ENCODE measurements at regions not wholly inside any gene's neighbourhood (a gene's known extent, or its start where the extent isn't known, plus 50 kb on each side); places are given as distances from the start of the nearest gene placed in this dataset.

GRCh38 chr11:116658876-116659535 lies 113.8 kb downstream of the BUD13 start:
- H2AFZ ChIP-seq (ENCODE audit: low read length) = peak overlapping the region; percentile 60
- H2BK120ac ChIP-seq (ENCODE audit: low read depth, low read length) = no peak overlapping the region
- no CpG with 5 or more reads among the region's 14 CpGs for WGBS, 2 donors (ENCODE audit: extremely low coverage in 2 of 2, insufficient read length in 2 of 2, insufficient replicate concordance in 1 of 2)
- no peak overlapping the region for H4K8ac ChIP-seq (ENCODE audit: low read depth, low read length)
- no peak for DNase-seq (ENCODE audit: low spot score)
- no peak overlapping the region for H3K27ac ChIP-seq (replicated peaks; ENCODE audit: low read length)
- peaks cover 0 to 3% (median 0%) of the 10 kb centered on the region in 3 experiments for H3K27me3 ChIP-seq (ENCODE audit: control insufficient read depth in 3 of 3, insufficient read depth in 3 of 3, low read depth in 1 of 3, low read length in 3 of 3)
- no peak overlapping the region for H2BK15ac ChIP-seq (ENCODE audit: low read length)
- no peak overlapping the region for H2BK5ac ChIP-seq (ENCODE audit: low read length)
- H3K4me3 ChIP-seq (ENCODE audit: low read length in 2 of 2) = no peak overlapping the region
- H2AK5ac ChIP-seq (ENCODE audit: low read depth, low read length) = no peak overlapping the region
- H3K14ac ChIP-seq (ENCODE audit: low read length) = no peak overlapping the region
- no peak overlapping the region for H3K4me2 ChIP-seq (ENCODE audit: insufficient read depth, low read length, poor library complexity, severe bottlenecking)
- H2BK12ac ChIP-seq (ENCODE audit: low read length) = no peak overlapping the region
- no peak overlapping the region for H4K91ac ChIP-seq (ENCODE audit: low read depth, low read length, poor library complexity)
- H3K79me1 ChIP-seq (ENCODE audit: low read depth, low read length) = no peaks in the 10 kb centered on the region
- no peak overlapping the region for H3K23ac ChIP-seq (ENCODE audit: low read depth, low read length, poor library complexity)
- H3K4me1 ChIP-seq (ENCODE audit: control insufficient read depth in 2 of 2, insufficient read depth in 1 of 2, low read depth in 1 of 2, low read length in 2 of 2) = no peaks in the 10 kb centered on the region
- H3K36me3 ChIP-seq (replicated peaks in 1 of 2; ENCODE audit: control insufficient read depth in 2 of 2, insufficient read depth in 2 of 2, low read length in 2 of 2) = no peaks in the 10 kb centered on the region
- no peak overlapping the region for H3K4ac ChIP-seq (ENCODE audit: low read length)
- H3K18ac ChIP-seq (ENCODE audit: low read length) = no peak overlapping the region
- H3K9me3 ChIP-seq (replicated peaks in 1 of 2; ENCODE audit: control insufficient read depth in 2 of 2, insufficient read depth in 1 of 2, low read depth in 1 of 2, low read length in 2 of 2) = no peaks in the 10 kb centered on the region
- no peak overlapping the region for H3K9ac ChIP-seq (ENCODE audit: low read depth, low read length, poor library complexity)

- Histone ChIP-seq H3K79me1 (ENCODE audit: low read depth, low read length) (no peaks in the 10 kb centered on the region), H2BK120ac (ENCODE audit: low read depth, low read length) (no peak overlapping the region), H3K9ac (ENCODE audit: low read depth, low read length, poor library complexity) (no peak overlapping the region), H4K8ac (ENCODE audit: low read depth, low read length) (peak overlapping the region; percentile 53), H3K14ac (ENCODE audit: low read length) (no peak overlapping the region), H3K23ac (ENCODE audit: low read depth, low read length, poor library complexity) (no peak overlapping the region), H3K4me3 (ENCODE audit: low read length in 2 of 2) (no peak overlapping the region), H2BK5ac (ENCODE audit: low read length) (no peak overlapping the region), H3K4me1 (ENCODE audit: control insufficient read depth in 2 of 2, insufficient read depth in 1 of 2, low read depth in 1 of 2, low read length in 2 of 2) (no peaks in the 10 kb centered on the region), H3K4ac (ENCODE audit: low read length) (no peak overlapping the region), H3K4me2 (ENCODE audit: insufficient read depth, low read length, poor library complexity, severe bottlenecking) (no peak overlapping the region), H2BK12ac (ENCODE audit: low read length) (no peak overlapping the region), H3K18ac (ENCODE audit: low read length) (no peak overlapping the region), H2AFZ (ENCODE audit: low read length) (peak overlapping the region; percentile 60), H3K27me3 (ENCODE audit: control insufficient read depth in 3 of 3, insufficient read depth in 3 of 3, low read depth in 1 of 3, low read length in 3 of 3) (peaks cover 0 to 3% (median 0%) of the 10 kb centered on the region in 3 experiments), H3K27ac (replicated peaks; ENCODE audit: low read length) (no peak overlapping the region), H4K91ac (ENCODE audit: low read depth, low read length, poor library complexity) (no peak overlapping the region), H3K36me3 (replicated peaks in 1 of 2; ENCODE audit: control insufficient read depth in 2 of 2, insufficient read depth in 2 of 2, low read length in 2 of 2) (no peaks in the 10 kb centered on the region), H3K9me3 (replicated peaks in 1 of 2; ENCODE audit: control insufficient read depth in 2 of 2, insufficient read depth in 1 of 2, low read depth in 1 of 2, low read length in 2 of 2) (no peaks in the 10 kb centered on the region), H2AK5ac (ENCODE audit: low read depth, low read length) (no peak overlapping the region), H2BK15ac (ENCODE audit: low read length) (no peak overlapping the region)
- DNase-seq (ENCODE audit: low spot score) = no peak
- WGBS, 2 donors (ENCODE audit: extremely low coverage in 2 of 2, insufficient read length in 2 of 2, insufficient replicate concordance in 1 of 2) = no CpG with 5 or more reads among the region's 11 CpGs
Observed at GRCh38 chr11:116657842-116658825, 114.7 kb downstream of the BUD13 start.

DNA sequence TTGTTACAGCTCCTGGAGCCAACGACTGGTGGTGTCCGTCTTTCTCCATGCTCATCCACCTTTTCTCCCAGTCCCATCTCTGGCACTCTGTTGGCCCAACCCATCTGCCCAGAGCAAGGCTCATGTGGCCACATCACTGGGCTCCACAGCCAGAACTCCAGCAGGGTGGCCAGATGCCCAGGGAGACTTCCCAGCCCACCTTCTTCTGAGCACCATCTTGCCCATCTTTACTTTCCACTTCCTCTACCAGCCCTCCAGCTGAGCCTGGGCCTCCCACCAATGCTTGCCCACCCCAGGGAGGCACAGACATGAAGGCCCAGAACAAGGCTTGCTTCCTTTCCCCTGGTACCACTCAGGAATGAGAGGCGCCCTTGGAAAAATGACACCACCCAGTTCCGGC lies 116.8 kb downstream of the BUD13 start:
- Histone ChIP-seq H3K36me3 (replicated peaks in 1 of 2; ENCODE audit: control insufficient read depth in 2 of 2, insufficient read depth in 2 of 2, low read length in 2 of 2) (no peaks in the 10 kb centered on the region), H3K4me1 (ENCODE audit: control insufficient read depth in 2 of 2, insufficient read depth in 1 of 2, low read depth in 1 of 2, low read length in 2 of 2) (no peaks in the 10 kb centered on the region), H2BK5ac (ENCODE audit: low read length) (no peak overlapping the region), H3K4ac (ENCODE audit: low read length) (no peak overlapping the region), H3K27me3 (ENCODE audit: control insufficient read depth in 3 of 3, insufficient read depth in 3 of 3, low read depth in 1 of 3, low read length in 3 of 3) (peaks cover 0 to 3% (median 0%) of the 10 kb centered on the region in 3 experiments), H3K4me3 (ENCODE audit: low read length in 2 of 2) (no peak overlapping the region), H2BK12ac (ENCODE audit: low read length) (no peak overlapping the region), H3K18ac (ENCODE audit: low read length) (no peak overlapping the region), H4K8ac (ENCODE audit: low read depth, low read length) (no peak overlapping the region), H2BK15ac (ENCODE audit: low read length) (no peak overlapping the region), H3K14ac (ENCODE audit: low read length) (no peak overlapping the region), H3K9ac (ENCODE audit: low read depth, low read length, poor library complexity) (no peak overlapping the region), H3K27ac (replicated peaks; ENCODE audit: low read length) (no peak overlapping the region), H3K4me2 (ENCODE audit: insufficient read depth, low read length, poor library complexity, severe bottlenecking) (no peak overlapping the region), H2AK5ac (ENCODE audit: low read depth, low read length) (no peak overlapping the region), H3K23ac (ENCODE audit: low read depth, low read length, poor library complexity) (no peak overlapping the region), H3K9me3 (replicated peaks in 1 of 2; ENCODE audit: control insufficient read depth in 2 of 2, insufficient read depth in 1 of 2, low read depth in 1 of 2, low read length in 2 of 2) (no peaks in the 10 kb centered on the region), H3K79me1 (ENCODE audit: low read depth, low read length) (no peaks in the 10 kb centered on the region), H2AFZ (ENCODE audit: low read length) (no peak overlapping the region), H4K91ac (ENCODE audit: low read depth, low read length, poor library complexity) (no peak overlapping the region), H2BK120ac (ENCODE audit: low read depth, low read length) (no peak overlapping the region)
- no CpG with 5 or more reads among the region's 4 CpGs for WGBS, 2 donors (ENCODE audit: extremely low coverage in 2 of 2, insufficient read length in 2 of 2, insufficient replicate concordance in 1 of 2)
- no peak for DNase-seq (ENCODE audit: low spot score)

DNA sequence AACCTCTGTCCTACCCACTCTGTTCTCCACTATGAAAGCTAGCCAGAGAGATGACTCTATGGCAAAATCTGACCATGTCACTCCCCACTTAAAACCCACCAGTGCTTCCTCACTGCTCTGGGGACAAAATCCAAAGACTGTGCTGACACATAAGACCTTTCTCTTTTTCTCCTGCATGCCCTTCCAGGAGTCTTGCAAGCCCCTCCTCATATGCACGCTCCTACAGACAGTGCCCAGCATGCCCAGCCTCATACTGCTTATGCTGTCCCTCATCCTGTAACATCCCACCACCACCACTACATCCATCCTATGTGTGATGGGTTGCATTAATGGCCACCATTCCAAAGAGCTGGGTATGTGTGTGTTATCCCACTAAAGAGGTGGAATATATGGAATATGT lies 118.3 kb downstream of the BUD13 start:
- Histone ChIP-seq H2BK15ac (ENCODE audit: low read length) (no peak overlapping the region), H3K9ac (ENCODE audit: low read depth, low read length, poor library complexity) (no peak overlapping the region), H2BK5ac (ENCODE audit: low read length) (no peak overlapping the region)

More for the DNA sequence above, 118.3 kb downstream of the BUD13 start:
- Histone ChIP-seq H2BK12ac (ENCODE audit: low read length) (no peak overlapping the region), H3K18ac (ENCODE audit: low read length) (no peak overlapping the region), H4K8ac (ENCODE audit: low read depth, low read length) (no peak overlapping the region), H3K4me2 (ENCODE audit: insufficient read depth, low read length, poor library complexity, severe bottlenecking) (no peak overlapping the region), H3K23ac (ENCODE audit: low read depth, low read length, poor library complexity) (no peak overlapping the region), H3K4me1 (ENCODE audit: control insufficient read depth in 2 of 2, insufficient read depth in 1 of 2, low read depth in 1 of 2, low read length in 2 of 2) (no peaks in the 10 kb centered on the region), H3K27me3 (ENCODE audit: control insufficient read depth in 3 of 3, insufficient read depth in 3 of 3, low read depth in 1 of 3, low read length in 3 of 3) (peaks cover 0 to 3% (median 0%) of the 10 kb centered on the region in 3 experiments), H3K79me1 (ENCODE audit: low read depth, low read length) (no peaks in the 10 kb centered on the region), H4K91ac (ENCODE audit: low read depth, low read length, poor library complexity) (no peak overlapping the region), H2BK120ac (ENCODE audit: low read depth, low read length) (no peak overlapping the region), H2AK5ac (ENCODE audit: low read depth, low read length) (no peak overlapping the region), H3K14ac (ENCODE audit: low read length) (no peak overlapping the region), H3K36me3 (replicated peaks in 1 of 2; ENCODE audit: control insufficient read depth in 2 of 2, insufficient read depth in 2 of 2, low read length in 2 of 2) (no peaks in the 10 kb centered on the region), H3K4ac (ENCODE audit: low read length) (no peak overlapping the region), H3K4me3 (ENCODE audit: low read length in 2 of 2) (no peak overlapping the region), H2AFZ (ENCODE audit: low read length) (no peak overlapping the region), H3K9me3 (replicated peaks in 1 of 2; ENCODE audit: control insufficient read depth in 2 of 2, insufficient read depth in 1 of 2, low read depth in 1 of 2, low read length in 2 of 2) (no peaks in the 10 kb centered on the region), H3K27ac (replicated peaks; ENCODE audit: low read length) (no peak overlapping the region)
- WGBS, 2 donors (ENCODE audit: extremely low coverage in 2 of 2, insufficient read length in 2 of 2, insufficient replicate concordance in 1 of 2) = no CpG with 5 or more reads among the region's 1 CpG
- DNase-seq (ENCODE audit: low spot score) = no peak

Measured in neuronal stem cell (in vitro differentiated cells).